ENCODE measurements at regions not wholly inside any gene's neighbourhood (a gene's known extent, or its start where the extent isn't known, plus 50 kb on each side); places are given as distances from the start of the nearest gene placed in this dataset.

GRCh38 chr11:30652801-30653200 is 66.6 kb upstream of the MPPED2 start:
- TF ChIP-seq POLR2A (IDR thresholded peaks at IDR 0.05; ENCODE audit: low read depth, low read length) = no peak
- no peak for TF ChIP-seq PAX5 (IDR thresholded peaks at IDR 0.05; ENCODE audit: insufficient read depth, low read length, severe bottlenecking)
- TF ChIP-seq POLR2AphosphoS5 (IDR thresholded peaks at IDR 0.05; ENCODE audit: low read depth, low read length) = no peak
- no peak for TF ChIP-seq TAF1 (IDR thresholded peaks at IDR 0.05; ENCODE audit: low read depth, low read length)
